ENCODE measurements at regions not wholly inside any gene's neighbourhood (a gene's known extent, or its start where the extent isn't known, plus 50 kb on each side); places are given as distances from the start of the nearest gene placed in this dataset.
"Not testable (repeated sequence)": the region's sequence is repeated elsewhere in the genome, so short reads cannot be mapped to it uniquely, and the experiment has no call there.

- DNase-seq (ENCODE audit: low read depth), result not testable (repeated sequence)
Measured at GRCh38 chr15:22519213-22519612, 60.5 kb downstream of the GOLGA6L22 start.

- not testable (repeated sequence) for DNase-seq (ENCODE audit: low read depth)
Measured at GRCh38 chr15:22526537-22526936, 67.8 kb downstream of the GOLGA6L22 start.

GRCh38 chr15:22527016-22527415 is 68.3 kb downstream of the GOLGA6L22 start:
- DNase-seq (ENCODE audit: low read depth), result not testable (repeated sequence)

GRCh38 chr15:22529200-22529599 is 70.5 kb downstream of the GOLGA6L22 start:
- DNase-seq (ENCODE audit: low read depth), result not testable (repeated sequence)

- DNase-seq (ENCODE audit: low read depth), result not testable (repeated sequence)
Measured at GRCh38 chr15:22559701-22560100, 101.0 kb downstream of the GOLGA6L22 start.

GRCh38 chr15:22561716-22562115 is 103.0 kb downstream of the GOLGA6L22 start:
- not testable (repeated sequence) for DNase-seq (ENCODE audit: low read depth)

- DNase-seq (ENCODE audit: low read depth), result not testable (repeated sequence)
Measured at GRCh38 chr15:22566510-22566909, 107.8 kb downstream of the GOLGA6L22 start.

GRCh38 chr15:22569486-22569885 is 110.8 kb downstream of the GOLGA6L22 start:
- DNase-seq (ENCODE audit: low read depth), result not testable (repeated sequence)

GRCh38 chr15:22572152-22572735 is 113.5 kb downstream of the GOLGA6L22 start:
- peak; percentile 0 for DNase-seq (ENCODE audit: low read depth)

- DNase-seq (ENCODE audit: low read depth), result not testable (repeated sequence)
Measured at GRCh38 chr15:22572792-22573191, 114.1 kb downstream of the GOLGA6L22 start.

- DNase-seq (ENCODE audit: low read depth), result not testable (repeated sequence)
Measured at GRCh38 chr15:22577828-22578227, 119.1 kb downstream of the GOLGA6L22 start.

GRCh38 chr15:22579213-22579612 is 120.5 kb downstream of the GOLGA6L22 start:
- DNase-seq (ENCODE audit: low read depth), result not testable (repeated sequence)

GRCh38 chr15:22587391-22587790 is 128.7 kb downstream of the GOLGA6L22 start:
- DNase-seq (ENCODE audit: low read depth), result not testable (repeated sequence)

GRCh38 chr15:22598552-22598951 is 139.8 kb downstream of the GOLGA6L22 start:
- not testable (repeated sequence) for DNase-seq (ENCODE audit: low read depth)

GRCh38 chr15:22599526-22600320 is 141.0 kb downstream of the GOLGA6L22 start:
- not testable (repeated sequence) for DNase-seq (ENCODE audit: low read depth)

GRCh38 chr15:22616976-22617375 is 158.3 kb downstream of the GOLGA6L22 start:
- DNase-seq (ENCODE audit: low read depth), result not testable (repeated sequence)

- DNase-seq (ENCODE audit: low read depth), result not testable (repeated sequence)
Measured at GRCh38 chr15:22631789-22632188, 154.7 kb upstream of the NIPA1 start.

- DNase-seq (ENCODE audit: low read depth), result not testable (repeated sequence)
Measured at GRCh38 chr15:22639983-22640382, 146.5 kb upstream of the NIPA1 start.

- peak; percentile 15 for DNase-seq (ENCODE audit: low read depth)
Measured at GRCh38 chr15:22649458-22649857, 137.0 kb upstream of the NIPA1 start.

GRCh38 chr15:22651179-22651578 is 135.3 kb upstream of the NIPA1 start:
- not testable (repeated sequence) for DNase-seq (ENCODE audit: low read depth)

GRCh38 chr15:22664294-22665058 is 122.0 kb upstream of the NIPA1 start:
- peak; percentile 34 for DNase-seq (ENCODE audit: low read depth)

All from myocyte (in vitro differentiated cells).